GM18502 (cell line): ENCODE measurements at regions not wholly inside any gene's neighbourhood (a gene's known extent, or its start where the extent isn't known, plus 50 kb on each side); places are given as distances from the start of the nearest gene placed in this dataset.
"Not testable (repeated sequence)": the region's sequence is repeated elsewhere in the genome, so short reads cannot be mapped to it uniquely, and the experiment has no call there.

ENCODE experiments used
- ATAC-seq: cut with Tn5 transposase; IDR thresholded peaks from one replicate; pipeline ENCODE4 v1.9.1; 2021; ENCODE audit warnings: mild to moderate bottlenecking; ENCODE audit not compliant: unreplicated experiment, poor library complexity

DNA sequence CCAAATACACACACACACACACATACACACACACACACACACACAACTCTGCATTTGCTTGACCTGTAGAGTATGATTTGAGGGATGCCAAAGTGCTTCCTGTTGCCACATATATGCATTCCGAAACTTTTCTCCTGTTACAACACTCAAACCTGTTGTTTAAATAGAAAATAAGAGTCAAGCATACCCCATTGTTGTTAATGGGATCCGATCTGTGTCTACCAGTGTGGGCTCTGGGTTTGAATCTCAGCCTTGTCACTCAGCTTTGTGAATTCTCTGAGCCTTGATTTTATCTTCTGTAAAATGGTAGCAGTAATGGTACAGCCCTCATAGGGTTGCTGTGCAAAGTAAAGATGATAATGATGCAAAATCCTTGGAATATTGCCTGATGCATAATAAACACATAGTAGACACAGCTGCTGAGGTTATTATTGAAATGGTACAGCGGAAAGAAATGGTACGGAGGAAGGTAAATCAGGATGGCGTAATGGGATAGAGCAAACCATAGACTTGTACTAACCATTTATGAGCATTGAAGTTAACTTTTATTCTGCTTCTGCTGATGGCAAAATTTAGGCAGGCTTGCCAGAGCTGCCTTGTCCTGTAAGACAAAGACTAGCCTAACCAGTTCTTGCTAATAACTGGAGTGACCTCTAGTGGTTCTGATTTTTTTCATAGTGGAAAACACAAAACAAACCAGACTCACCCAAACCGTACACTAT, 113.5 kb upstream of the PHACTR1 start:
- no peak for ATAC-seq

- no peak for ATAC-seq
These were observed 112.9 kb upstream of the PHACTR1 start for GRCh38 chr6:12603673-12604049.

DNA sequence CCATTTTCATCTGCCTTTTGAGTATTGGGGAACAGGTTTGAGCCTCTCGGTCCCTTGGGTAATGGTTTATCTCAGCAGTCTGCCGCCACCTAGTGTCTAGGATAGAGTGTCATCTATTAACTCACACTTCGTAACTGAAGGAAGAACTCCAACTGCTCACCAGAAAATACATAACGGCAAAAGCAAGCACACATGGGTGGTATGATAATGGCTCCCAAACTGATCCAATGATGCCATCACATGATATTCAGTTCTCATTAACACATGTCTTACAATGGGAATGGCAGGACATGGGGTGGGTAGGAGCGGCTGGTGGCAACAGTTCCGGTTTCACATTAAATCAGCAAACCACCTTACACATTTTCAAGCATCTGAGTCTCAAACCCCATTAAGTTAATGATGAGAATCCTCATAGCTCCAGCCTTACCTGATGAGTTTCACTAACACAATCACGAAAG, 110.7 kb upstream of the PHACTR1 start:
- ATAC-seq, result peak; percentile 49

DNA sequence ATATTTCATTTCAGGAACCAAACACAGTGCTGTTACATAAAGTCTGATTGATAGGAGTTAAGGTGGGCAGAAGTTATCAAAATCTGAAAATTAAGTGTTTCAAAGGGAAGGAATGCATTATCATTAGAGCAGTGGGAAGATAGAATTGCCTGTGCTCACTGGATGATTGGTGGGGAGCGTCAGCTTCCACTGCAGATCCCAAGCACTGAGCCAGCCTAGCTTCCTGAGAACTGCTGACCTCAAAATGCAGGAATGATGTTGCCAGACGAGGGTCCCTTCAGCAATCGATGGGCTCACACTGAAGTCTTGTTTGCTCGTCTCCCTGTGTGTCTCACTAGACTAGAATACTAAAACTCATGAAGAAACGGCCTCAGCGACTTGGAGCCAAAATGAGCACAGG, 110.0 kb upstream of the PHACTR1 start:
- ATAC-seq, result no peak

DNA sequence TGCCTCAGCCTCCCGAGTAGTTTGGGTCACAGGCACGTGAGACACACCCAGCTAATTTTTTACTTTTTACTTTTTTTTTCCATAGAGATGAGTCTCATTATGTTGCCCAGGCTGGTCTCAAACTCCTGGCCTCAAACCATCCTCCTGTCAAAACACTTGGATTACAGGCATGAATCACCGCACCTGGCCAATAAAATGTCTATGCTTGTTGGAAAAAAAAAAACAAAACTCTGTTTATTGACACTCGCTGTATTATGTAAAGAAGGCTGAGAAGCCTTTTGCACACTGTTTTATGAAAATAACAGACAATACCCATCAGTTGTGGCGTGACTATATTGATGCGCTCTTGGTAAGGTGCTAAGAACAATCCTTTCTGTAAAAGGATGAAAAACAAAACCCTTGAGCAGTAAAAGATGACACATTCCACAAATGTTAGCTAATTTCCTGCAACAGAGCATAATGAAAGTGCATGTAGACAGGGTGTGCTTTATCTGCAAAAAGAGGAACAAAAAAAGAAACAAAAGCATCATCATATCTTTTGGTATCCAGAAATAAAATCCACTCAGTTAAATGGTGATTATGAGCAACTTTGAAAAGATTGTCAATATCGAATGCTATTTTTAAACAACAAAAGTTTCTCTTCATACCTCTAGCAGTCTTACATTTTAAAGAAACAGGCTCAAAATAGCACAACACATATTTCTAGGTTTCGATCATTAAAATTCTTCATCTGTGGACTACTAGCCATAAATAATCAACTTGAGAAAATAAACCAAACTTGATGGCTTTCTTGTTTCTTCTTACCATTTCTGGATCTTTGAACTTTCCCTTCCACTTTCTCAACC, 108.3 kb upstream of the PHACTR1 start:
- ATAC-seq, result peak; percentile 77

DNA sequence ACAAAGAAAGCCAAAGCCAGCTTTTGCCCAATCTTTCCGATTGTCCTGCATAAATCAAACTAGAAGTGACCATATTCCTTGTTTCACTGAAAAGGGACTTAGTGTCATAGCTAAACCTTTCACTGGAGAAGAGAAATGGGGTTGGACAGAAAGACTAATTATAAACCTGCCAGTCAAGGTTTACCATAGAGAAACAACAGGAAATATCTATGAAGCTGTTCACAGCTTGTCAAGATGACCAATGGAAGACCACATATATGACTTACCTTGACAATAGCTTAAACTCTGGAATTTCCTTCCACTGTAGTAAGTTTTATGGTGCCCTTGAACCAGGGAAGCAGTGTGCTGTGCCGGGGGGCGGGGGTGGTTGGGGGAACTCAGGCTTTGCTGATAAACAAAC, 107.7 kb upstream of the PHACTR1 start:
- ATAC-seq, result peak; percentile 26

GRCh38 chr6:12609751-12610150, 106.8 kb upstream of the PHACTR1 start:
- no peak for ATAC-seq

DNA sequence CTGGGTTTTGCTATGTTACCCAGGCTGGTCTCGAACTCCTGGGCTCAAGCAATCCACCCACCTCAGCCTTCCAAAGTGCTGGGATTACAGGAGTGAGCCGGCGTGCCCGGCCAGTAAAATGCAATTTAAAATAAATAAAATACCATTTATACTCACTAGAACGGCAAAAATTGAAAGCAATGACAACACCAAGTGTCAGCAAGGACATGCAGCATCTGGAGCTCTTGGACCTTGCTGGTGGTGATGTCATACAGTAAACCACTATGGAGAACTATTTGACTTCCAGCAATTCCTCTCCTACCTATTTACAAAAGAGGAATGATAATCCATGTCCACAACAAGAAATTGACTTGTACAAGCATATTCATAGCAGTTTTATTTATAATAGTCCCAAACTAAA, 105.7 kb upstream of the PHACTR1 start:
- no peak for ATAC-seq

DNA sequence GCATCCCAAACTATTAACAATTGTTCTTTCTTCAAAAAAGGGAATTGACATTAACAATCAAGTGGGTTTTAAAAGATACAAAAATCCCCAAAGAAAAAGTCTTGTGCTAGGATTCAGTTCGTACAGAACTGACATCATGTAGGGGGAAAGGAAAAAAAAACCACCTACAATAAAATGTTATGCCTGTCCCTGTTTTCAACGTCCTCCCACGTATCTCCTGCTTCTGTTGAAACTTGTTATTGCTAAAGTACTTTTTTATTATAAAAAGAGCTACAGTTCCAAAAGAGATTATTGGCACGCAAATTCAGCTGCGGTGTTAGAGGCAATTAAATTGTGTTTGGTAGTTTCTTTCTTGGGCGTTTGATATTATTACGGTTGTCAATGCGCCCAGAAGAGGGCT, 102.8 kb upstream of the PHACTR1 start:
- ATAC-seq, result no peak

GRCh38 chr6:12614456-12614855, 102.1 kb upstream of the PHACTR1 start:
- ATAC-seq, result no peak

DNA sequence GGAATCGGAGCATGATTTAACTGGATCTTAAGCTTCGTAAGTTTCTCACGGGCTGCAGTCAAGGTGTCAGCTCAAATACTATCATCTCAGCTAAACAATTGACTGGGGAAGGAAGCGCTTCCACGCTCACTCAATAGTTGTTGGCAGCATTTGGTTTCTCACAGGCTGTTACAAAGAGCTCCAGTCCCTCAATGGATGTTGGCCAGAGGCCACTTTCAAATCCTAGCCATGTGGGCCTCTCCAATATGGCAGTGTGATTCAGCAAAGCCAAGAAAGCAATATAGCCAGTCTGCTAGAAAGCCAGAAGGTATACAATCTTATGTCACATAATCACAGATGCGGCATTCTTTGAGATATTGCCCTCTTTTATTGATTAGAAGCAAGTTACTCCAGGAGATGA, 98.3 kb upstream of the PHACTR1 start:
- ATAC-seq, result no peak

GRCh38 chr6:12621754-12622153, 94.8 kb upstream of the PHACTR1 start:
- ATAC-seq, result no peak

DNA sequence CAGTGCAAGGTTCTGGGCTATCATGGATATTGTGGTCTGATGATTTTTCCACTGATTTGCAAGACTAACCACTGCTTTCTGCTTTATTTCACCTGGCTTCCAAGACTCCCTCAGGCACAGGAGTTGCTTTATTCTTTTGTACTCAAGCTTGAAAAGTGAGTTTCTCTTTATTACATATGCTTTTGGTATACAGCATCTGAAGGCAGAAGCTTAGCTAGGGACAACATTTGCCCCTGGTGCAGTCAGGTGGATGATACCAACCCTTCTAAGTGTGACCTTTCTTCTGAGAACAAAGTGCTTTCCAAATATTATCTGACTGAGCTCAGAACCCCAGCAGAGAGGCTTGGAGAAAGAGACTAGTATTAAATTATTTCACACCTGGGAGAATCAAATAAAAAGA, 94.0 kb upstream of the PHACTR1 start:
- no peak for ATAC-seq

- ATAC-seq, result no peak
These were observed 92.3 kb upstream of the PHACTR1 start for GRCh38 chr6:12624142-12624837.

DNA sequence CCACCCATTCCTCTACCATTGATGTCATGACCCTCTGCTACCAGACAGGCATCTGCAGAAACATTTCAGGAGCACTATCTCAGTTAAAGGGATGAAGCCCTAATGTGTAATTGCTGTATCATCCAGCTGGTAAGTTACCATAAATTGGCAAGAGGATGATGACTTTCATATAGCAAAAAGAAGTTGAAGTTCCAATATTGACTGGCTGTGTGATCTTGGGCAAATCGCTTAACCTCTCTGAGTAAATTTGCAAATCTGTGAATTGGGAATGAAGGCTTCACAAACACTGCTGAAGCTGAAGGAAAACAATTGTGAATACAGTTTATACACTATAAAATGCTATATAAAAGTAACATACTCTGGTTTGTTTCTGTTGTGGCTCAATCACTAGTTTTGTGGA, 89.5 kb upstream of the PHACTR1 start:
- no peak for ATAC-seq

GRCh38 chr6:12628327-12628726, 88.2 kb upstream of the PHACTR1 start:
- no peak for ATAC-seq

- not testable (repeated sequence) for ATAC-seq
These were observed 82.8 kb upstream of the PHACTR1 start for GRCh38 chr6:12633746-12634145.

DNA sequence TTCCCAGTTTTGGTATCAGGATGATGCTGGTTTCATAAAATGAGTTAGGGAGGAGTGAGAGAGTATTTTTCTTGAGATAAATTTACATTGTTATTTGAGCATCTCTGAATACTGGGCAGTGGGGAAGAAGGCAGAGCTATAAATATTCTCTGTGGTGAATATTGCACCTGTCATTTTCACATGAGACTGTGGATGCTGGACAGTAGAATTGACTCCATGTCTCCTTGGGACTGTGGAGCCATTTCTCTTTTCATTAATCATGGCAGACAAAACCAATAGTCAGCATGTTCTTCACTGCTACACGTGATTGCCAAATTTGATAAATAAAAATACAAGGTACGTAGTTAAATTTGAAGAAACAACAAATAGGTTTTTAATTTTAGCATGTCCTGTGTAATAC, 81.2 kb upstream of the PHACTR1 start:
- ATAC-seq, result no peak

DNA sequence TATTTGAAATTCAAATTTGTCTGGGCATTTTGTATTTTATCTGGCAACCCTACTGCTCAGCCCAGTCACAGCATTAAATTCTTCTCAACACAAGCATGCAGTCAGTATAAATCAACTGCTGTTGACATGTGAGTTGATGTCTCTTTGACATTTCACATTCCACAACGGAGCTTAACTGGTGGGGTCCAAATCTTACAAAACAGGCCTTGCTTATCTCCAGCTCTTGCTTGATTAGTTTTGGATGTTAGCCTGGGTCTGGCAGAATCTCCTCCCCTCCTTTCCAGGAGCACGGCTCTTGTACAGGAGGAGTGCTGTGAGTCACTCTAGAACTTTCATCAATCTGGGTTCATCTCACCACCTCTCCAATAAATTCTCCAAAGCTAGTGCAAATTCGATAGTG, 80.8 kb upstream of the PHACTR1 start:
- ATAC-seq, result no peak

GRCh38 chr6:12636336-12636735, 80.2 kb upstream of the PHACTR1 start:
- no peak for ATAC-seq

DNA sequence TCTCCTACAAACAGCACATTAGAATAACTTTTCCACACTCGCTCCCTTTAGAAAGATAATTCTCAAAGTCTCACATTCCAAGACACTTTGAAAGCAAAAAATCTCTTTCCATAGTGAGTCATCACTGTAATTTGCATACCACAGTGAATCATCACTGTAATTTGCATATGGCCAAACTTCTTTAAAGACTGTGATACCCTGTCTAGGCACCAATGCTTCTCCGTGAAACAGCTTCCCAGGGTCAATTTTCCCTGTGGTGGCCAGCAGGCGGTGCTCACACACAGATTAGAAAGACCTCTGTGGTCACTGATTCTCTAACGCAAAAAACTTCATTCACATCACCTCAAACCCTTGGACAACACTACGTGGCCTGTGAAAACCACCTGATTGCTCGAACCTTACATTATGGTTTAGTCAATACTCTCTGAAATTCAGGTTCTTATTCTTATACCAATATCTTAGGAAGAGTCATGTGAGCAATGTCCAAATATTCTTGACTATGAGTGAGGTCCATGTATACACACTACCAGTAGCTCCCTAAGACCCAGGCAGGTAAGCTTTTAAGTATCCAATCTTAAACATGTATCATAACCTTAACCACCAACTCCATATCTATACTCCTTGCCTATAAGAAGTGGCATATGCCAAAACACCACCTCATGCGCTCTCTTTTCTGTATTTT, 78.5 kb upstream of the PHACTR1 start:
- peak; percentile 76 for ATAC-seq
